CD4-positive, alpha-beta T cell treated with Interleukin-12 subunit alpha and Interleukin-12 subunit beta, for 1 hour (primary cell): ENCODE measurements at regions not wholly inside any gene's neighbourhood (a gene's known extent, or its start where the extent isn't known, plus 50 kb on each side); places are given as distances from the start of the nearest gene placed in this dataset.

Source experiments
- DNase-seq: peaks from one replicate; pipeline ENCODE4 v3.0.0-alpha.2; 2020

DNA sequence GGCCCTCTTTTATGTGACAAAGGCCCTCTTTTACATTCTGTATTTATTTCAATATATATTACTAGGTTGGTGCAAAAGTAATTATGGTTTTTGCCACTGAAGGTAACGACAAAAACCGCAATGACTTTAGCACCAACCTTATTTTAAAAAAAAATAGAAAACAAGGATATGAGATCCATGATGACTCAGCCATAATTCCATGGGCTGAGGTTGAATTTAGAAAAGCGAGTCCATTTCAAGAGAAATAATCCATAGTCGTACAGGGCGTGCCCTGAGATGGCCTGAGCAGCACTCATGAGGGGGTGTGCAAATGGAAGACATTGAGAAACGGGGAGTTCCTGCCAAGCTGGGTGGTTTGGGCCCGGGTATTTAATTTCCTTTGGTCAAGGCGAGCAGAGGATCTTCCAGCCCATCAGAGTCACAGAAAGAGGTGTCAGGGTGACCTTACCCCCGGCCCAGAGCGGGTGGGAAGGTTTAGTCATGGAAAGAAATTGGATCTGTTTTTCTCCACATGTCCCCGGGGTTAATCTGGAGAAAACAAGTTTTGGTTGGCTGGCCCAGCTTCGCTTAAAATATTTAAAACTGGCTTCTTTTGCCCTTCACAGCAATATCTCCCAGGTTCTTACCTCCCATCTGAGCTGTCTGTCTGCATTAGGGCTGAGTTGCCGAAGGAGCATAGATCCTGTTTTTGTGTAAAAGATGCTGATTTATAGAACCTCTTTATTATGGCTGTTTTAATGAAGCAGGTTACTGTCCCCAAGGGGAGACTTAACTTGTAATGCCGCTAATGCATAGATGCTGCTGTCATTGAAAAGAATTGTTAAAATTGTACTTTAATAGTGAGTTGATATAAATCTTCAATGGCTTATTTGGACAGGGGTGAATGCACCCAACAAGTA is 255.6 kb downstream of the PREX1 start:
- no peak for DNase-seq

DNA sequence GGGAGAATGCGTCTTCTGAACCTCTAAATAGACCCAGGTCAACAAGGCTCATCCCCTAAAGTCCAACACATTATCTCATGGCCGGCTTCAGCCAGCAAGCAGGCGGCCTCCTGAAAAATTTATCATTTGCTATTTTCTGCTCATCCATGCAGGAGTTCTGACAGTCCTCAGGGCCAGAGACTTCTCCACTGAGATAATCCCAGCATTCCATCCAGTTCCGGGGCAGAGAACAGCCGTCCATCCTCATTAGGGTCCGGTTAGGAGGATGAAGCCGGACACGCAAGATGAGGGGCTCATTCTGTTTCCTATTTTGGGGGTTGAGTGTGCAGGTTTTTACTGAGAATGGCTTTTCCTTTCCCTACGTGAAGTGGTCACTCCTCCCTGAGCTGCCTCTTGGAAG is 258.1 kb downstream of the PREX1 start:
- DNase-seq = no peak

DNA sequence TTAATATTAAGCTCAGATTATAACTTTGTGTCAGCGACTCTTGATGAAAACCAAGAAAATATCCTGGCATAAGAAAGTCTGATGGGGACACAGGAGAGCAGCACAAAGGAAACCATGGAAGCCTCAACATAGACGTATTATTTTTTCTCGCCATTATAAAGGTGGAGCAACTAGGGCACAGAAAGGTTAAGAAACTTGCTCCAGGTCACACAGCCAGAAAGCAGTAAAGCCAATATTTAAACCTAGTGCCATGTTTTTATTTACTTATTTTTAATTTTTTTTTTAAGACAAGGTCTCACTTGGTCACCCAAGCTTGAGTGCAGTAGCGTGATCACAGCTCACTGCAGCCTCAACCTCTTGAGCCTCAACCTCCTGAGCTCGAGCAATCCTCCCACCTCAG is 259.3 kb downstream of the PREX1 start:
- no peak for DNase-seq

DNA sequence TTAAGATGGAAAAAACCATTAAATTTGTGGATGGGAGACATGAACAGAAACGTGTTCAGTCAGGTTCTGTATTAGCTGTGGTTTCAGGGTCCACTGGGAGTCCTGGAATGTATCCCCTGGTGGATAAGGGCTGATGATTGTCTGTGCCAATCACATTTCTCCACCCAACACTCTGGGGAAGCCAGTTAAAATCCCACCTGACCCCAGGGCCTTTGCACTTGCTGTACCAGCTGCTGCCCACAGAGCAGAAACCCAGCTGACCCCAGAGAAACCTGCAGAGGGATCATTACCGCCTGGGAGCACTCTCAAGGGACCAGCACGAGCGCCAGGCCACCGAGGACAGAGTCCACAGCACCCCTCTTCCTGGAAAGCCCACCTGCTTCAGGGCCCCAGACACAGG is 260.7 kb downstream of the PREX1 start:
- DNase-seq = no peak

DNA sequence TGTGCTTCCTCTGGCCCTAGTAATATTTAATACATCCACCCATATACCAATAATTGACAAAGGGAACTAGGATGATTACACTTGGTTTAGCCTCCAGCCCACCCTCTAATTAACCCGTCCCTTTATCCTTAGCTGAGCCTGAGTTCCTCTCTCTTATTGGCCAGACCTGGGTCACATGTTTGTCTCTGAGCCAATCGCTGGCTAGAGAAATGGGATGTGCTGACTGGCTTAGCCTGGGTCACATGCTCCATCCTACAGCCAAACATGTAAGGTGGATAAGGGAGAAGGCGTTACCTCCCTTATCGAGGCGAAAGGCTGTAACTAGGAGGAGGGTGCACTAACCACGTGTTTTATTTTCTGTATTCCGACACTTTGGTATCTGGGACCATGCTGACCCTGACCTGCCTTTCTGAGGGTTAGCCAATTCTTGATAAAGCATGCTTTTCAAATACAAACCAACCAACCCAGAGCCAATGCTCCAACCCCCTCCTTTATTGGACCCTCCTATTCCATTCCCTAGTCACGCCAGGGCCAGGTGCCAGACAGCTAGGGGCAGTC is 262.7 kb downstream of the PREX1 start:
- DNase-seq = no peak

DNA sequence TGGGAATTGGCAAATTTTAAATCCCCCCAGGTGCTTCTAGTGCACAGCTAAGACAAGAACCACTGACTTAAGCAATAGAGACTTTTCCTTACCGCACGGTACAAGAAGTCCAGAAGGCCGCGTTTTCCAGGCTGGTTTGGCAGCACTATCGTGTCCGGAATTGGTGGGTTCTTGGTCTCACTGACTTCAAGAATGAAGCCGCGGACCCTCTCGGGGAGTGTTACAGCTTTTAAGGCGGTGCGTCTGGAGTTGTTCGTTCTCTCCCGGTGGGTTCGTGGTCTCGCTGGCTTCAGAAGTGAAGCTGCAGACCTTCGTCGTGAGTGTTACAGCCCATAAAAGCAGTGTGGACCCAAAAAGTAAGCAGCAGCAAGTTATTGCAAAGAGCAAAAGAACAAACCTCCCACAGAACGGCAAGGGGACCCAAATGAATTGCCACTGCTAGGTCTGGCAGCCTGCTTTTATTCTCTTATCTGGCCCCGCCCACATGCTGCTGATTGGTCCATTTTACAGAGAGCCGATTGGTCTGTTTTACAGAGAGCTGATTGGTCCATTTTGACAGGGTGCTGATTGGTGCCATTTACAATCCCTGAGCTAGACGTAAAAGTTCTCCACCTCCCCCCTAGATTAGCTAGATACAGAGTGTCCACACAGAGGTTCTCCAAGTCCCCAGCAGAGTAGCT is 264.5 kb downstream of the PREX1 start:
- no peak for DNase-seq

DNA sequence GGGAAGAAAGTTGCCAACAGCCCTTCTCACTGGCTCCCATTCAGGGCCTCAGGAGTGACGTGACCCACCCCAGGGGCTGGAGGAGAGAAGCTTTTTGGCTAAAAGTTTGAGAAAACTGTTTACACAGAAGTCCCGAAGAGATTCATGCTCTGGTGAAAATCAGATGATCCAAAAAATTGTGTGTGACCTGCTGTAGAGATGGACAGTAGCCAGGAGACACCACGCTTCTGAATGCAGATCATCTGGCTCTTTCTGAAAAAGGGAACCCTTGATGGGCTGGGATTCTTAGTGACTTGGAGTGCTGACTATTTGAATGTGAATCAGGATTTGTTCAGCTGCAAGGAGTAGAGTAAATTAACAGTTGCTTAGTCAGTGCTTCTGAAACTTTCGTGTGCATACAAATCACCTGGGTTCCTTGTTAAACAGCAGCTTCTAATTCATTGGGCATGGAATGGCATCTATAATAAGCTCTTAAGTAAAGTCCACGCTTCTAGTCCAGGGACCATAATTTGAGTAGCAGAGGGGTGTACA is 265.1 kb downstream of the PREX1 start:
- DNase-seq = no peak

DNA sequence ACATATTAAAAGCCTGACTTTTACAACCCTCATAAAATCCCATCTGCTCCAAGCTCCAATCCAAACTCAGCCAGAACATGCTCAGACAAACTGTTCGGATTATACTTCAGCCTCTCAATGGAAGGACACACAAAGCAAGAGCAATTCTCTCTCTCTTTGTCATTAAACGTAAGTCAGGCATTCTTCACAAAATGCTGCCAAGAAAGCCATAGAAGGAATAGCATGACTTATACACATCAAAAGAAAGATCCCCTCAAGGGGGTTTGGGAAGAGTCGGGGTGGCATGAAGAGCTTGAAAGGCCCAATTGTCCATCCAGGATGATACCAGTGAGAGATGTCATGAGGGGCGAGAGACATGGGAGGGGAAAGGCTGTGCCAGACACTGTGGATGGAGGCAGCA is 268.9 kb downstream of the PREX1 start:
- DNase-seq = no peak

DNA sequence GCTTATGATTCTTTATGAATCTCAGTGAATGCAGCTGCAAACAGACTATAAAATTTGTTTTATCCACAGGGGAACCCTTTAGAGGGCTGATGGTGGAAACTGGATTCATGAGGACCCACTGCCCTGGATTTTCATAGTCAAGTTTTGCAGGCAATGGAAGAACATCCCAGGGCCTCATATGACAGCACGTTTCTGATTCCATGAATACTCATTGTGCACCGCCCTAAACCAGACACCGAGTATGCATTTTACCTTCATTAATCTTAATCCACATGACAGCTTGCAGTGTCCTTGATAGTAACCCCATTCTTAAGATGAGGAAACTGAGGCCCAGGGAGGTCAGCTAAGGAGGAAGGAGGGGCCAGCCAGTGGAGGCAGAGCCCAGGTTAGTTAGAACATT is 270.4 kb downstream of the PREX1 start:
- DNase-seq = no peak

DNA sequence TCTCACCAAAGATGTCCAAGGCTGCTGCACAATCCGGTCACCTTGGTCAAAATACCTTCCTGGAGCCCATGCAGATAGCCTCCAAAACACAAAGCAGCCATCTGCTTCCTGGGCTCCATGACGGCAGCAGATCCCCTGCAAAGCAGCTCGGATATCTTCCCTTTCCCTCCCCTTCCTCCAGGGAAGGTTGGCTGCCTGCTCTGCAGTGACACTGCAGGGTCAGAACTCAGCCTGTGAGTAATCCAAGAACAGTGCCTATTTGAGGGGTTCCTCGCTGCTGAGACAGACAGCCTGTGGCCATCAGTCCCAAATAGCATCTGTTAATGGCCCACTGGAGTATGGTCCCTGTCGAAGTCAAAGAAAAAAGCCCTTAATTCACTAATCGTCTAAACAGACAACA is 270.8 kb downstream of the PREX1 start:
- DNase-seq = no peak

DNA sequence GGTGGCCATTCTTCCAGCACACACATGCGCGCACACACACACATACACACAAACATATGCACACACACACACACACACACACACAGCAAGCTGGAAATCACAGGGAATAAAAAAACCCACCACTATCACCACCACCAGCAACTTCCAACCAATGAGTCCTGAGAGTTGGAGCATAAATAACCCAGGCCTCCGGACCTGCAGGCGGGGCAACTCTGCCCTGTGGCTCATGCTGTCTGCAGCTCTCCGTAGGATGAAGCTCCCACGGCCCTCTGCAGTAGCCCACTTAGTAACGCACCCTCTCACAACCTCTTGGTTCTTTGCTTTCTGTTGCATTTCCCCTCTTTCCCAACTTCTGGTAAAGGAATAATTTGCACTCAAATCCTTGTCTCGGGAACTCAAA is 275.2 kb downstream of the PREX1 start:
- no peak for DNase-seq

DNA sequence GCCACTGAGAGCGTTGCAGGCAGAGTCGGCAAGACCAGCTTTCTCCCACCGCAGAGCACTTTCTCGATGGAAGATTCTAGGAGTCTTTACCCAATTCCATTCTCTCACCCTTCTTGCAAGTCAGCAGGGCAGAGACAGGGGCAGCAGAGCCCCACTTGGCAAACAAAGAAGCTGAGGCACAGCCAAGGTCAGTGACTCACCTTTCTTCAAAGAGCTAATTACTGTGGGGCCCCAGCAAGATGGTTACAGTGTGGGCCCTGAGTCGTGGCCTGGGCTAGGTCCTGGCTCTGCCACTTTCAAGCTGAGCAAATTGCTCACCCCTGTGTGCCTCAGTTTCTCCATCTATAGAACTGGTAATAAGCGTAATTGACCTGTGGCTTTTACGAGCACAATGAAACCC is 277.0 kb downstream of the PREX1 start:
- no peak for DNase-seq

DNA sequence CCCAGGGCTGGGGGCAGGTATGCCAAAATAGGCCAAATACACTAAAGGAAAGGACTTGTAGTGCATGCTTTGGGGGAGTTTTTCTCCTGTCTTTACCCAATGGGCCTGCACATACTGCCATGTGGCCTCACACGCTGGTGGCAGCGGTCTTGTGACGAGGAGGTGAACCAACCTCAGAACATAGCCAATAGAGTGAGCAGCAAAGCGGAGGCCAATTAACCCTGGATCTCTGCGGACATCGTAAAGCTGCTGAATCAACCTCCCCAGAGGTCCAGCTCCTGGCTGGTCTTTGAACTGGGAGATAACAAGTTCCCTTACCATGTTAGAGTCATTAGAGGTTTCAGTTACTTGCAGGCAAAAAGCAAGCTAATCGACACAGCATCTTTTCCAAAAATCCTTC is 280.1 kb downstream of the PREX1 start:
- DNase-seq = no peak

DNA sequence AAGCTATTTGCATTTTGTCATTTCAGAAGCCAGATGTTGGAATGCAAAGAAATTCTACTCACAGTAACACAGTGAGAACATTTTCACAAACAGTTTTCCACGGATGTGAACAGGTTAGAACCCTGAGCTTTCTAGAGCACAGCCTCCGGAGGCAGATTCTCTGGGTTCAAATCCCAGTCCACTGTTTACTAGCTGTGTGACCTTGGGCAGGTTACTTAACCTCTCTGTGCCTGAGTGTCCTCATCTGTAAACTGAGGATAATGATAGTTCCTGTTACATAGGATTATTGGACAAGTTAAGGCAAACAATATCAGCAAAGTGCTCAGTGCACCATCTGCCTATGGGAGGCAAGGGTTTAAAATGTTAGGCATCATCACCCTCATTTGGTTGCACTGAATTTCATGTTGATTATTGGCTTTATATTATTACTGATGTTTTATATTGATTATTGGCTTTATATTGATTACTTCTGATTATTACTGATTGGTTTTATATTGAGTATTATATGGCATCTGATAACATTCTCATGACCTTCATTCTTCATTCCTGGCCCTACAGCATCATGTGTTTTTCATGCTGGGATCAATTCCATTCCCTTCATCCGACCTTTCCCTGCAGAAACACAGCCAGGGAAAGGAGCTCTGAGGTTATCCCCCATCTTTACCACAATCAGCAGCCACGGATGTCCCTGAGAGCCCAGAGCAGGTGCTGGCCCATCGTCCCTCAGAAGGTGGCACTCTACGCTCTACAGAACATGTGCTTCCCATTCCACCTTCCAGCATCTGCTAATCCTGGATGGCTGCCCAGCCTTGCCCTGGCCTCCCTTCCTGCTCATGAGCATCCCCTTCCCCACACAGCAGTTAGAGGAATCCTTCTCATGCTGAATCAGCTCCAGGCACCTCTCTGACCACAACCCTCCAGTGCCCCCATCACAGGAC is 283.1 kb downstream of the PREX1 start:
- DNase-seq = no peak

DNA sequence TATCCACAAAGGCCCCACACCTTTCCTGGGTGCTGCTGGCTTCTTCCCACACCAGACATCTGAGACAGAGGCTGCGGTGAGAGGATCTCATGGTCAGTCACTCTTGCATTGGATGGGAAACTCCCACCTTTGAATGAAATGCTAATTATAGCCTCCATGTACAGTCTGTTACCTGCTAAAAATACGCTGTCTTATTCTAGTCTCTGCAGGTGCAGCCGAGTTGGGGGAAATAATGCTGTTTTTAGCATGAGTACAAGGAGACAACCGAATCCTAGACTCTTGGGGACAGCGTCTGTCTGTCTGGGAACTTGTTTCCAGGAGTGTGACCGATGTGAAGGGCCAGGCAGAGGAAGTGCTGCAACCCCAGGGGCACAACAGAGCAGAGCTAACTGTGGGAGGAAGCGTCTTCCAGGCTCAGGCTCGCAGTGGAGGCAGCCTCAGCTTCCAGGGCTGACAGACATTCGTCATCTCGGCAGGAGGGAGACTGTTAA is 286.2 kb downstream of the PREX1 start:
- no peak for DNase-seq

DNA sequence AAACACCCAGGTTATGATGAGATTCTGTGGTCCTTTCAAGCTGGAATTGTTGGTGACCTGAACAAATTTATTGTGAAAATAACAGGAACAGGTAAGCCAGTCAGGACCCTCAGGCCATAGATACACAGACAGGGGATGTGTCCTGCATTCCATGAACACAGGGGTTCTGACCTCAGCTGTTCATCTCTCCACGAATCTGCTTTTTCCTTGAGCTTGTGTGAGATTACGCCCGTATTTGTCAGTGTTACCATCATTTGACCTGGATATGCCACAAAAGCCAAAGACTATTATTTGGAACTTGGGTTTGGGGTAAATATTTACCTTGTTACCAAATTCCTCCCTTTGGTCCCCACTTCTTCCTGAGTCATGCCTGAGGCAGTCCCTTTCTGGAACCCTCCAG is 288.9 kb downstream of the PREX1 start:
- no peak for DNase-seq

DNA sequence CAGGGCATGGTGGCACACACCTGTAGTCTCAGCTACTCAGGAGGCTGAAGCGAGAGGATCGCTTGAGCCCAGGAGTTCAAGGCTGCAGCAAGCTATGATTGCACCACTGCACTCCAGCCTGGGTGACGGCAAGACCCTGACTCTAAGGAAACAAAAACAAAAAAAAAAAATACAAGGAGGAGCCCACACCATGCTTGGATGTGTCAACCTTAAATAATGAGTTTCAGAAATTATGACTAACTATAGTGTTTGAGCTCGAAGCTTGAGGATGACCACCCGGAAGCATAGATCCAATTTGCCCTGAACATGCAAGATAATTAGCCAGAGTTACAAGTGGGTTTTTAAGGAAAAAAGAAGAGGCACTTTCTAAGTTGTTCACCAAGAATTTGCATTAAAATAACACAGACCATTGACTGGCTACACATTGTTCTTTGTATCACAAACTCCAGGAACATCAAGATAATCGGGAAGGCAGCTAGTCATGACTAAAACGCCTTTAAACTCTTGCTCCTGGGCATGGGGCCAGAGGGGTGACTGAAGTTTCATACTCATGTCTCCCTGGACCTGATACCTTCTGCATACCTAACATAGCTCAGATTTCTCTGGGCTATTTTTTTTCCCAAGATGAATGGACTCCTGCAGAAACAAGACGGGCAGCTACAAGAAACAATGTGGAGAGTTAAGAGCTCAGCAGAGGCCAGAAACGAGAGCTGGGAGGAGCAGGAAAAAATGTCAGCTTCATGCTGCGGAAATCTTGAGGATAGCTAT is 289.6 kb downstream of the PREX1 start:
- DNase-seq = no peak

DNA sequence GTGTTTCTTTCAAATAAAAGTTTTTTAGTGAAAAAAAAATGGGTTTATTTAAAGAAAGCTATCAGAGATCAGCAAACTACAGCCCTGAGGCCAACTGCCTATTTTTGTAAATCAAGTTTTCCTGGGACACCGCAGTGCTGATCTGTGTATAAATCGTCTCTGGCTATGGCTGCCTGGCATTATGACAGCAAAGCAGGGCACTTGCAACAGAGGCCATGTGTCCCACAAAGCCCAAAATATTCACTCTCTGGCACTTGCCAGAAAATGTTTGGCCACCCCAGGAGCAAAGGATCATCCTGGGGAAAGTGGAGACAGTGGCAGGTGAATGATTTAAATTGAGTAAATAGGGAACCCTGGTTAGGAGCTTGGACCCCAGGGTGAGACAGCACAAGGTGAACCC is 291.6 kb downstream of the PREX1 start:
- DNase-seq = no peak

DNA sequence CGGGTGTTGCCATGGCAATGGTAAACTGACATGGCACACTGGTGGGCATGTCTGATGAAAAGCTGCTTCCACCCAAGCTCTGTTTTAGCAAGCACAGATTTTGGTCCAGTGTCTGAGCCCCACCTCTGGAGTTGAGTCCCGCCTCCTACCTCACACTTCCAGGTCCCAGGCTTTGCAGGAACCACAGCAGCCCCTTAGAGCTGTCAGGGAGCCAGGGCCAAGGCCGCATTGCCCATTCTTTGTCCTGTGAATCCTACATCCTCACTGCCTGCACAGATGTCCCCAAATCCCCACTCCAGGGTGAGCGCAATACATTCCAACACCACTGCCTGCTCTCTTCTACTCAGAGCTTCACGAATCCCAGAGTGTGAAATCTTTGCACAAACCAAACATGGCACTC is 292.2 kb downstream of the PREX1 start:
- DNase-seq = no peak

DNA sequence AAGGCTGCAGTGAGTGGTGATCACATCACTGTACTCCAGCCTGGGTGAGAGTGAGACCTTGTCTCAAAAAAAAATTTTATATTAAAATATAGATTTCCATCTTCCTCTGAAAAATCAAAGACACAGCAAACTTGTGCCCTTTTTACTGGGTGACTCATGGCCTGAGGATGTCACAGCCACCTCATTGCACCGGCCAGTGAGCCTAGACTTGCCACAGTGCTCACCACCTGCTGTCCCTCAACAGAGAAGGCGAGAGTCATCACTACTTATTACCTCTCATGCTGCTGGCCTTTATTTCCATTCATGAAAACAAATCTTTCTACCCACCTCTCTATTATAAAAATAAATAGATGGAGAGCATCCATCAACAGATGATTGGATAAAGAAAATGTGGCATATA is 295.8 kb downstream of the PREX1 start:
- no peak for DNase-seq

DNA sequence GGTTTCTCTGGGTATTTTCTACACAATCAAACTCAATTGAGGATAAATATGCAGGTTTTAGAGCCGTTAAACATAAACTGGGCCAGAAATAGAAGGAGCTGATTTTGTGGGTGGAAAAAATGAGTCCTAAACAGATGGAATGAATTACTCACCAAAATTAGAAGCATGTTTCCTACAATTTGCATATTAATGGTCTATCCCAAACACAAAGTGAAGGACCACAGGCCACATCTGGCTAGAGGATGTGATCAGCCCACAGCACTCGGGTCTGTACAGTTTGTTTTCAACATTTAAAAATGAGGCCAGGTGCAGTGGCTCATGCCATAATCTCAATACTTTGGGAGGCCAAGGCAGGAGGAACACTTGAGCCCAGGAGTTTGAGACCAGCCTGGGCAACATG is 296.3 kb downstream of the PREX1 start:
- no peak for DNase-seq

DNA sequence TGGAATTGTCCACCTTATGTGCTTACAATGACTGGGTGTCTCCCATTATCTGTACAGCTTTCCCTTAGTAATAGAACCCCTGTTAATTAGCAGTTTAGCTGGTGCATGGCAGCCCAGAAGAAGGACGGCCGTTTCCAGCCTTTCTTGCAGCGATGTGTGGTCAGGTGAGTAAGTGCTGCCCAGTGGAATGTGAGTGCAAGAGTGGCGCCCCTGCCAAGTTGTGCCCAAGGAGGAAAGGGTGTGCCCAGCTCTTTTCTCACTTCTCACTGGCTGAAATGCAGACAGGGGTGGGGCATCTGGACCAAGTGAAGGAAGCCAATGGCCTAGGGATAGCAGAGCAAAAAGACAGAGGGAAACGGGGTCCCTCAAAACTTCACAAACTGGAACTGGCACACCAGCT is 296.8 kb downstream of the PREX1 start:
- DNase-seq = no peak
